Tibial artery (tissue), 4 donors: ENCODE measurements at regions not wholly inside any gene's neighbourhood (a gene's known extent, or its start where the extent isn't known, plus 50 kb on each side); places are given as distances from the start of the nearest gene placed in this dataset.

ENCODE experiments used
- DNase-seq, 2 donors: peaks; one replicate each; pipeline ENCODE4 v3.0.0-alpha.2; 2019
- H3K27ac ChIP-seq, 2 donors: fragments of 200-600 bp; sonication (generic) in 1 of 2; 1 replicate in 1 of 2; 2 replicates in 1 of 2; pipeline ENCODE4 v1.5.1; 2018 to 2019; ENCODE audit warnings: mild to moderate bottlenecking in 1 of 2
- H3K27me3 ChIP-seq, 2 donors: fragments of 200-600 bp; sonication (generic) in 1 of 2; one replicate each; pipeline versions ENCODE4 v1.5.1 to v1.6.0; 2016 to 2019
- H3K36me3 ChIP-seq, 3 donors: fragments of 200-600 bp; sonication (generic) in 2 of 3; one replicate each; pipeline ENCODE4 v1.5.1; 2016 to 2019; ENCODE audit warnings: mild to moderate bottlenecking in 2 of 3
- H3K4me1 ChIP-seq, 4 donors: fragments of 200-600 bp; sonication (generic) in 2 of 4; 1 replicate in 3 of 4; 2 replicates in 1 of 4; pipeline ENCODE4 v1.5.1; 2016 to 2019
- H3K4me3 ChIP-seq, 2 donors: fragments of 200-600 bp; sonication (generic) in 1 of 2; 1 replicate in 1 of 2; 2 replicates in 1 of 2; pipeline ENCODE4 v1.5.1; 2018 to 2019; ENCODE audit warnings: mild to moderate bottlenecking in 2 of 2
- H3K9me3 ChIP-seq, 3 donors: fragments of 200-600 bp; sonication (generic) in 1 of 3; one replicate each; pipeline ENCODE4 v1.5.1; 2016 to 2019
- intact Hi-C: fragments of 100-400 bp; cut with DNase I; formaldehyde crosslinking; loops from one replicate; pipeline ENCODE4 v1.15.0; 2023; ENCODE audit warnings: low total_unique reads
- TF ChIP-seq, protein P1 (sequence below), 2 experiments: fragments of 200-600 bp in 1 of 2; fragments of 450-650 bp in 1 of 2; IDR thresholded peaks; one replicate each; pipeline ENCODE4 v1.5.1; 2017 to 2019; ENCODE audit warnings: antibody characterized with exemption in 2 of 2, mild to moderate bottlenecking in 1 of 2, moderate library complexity in 1 of 2

DNA sequence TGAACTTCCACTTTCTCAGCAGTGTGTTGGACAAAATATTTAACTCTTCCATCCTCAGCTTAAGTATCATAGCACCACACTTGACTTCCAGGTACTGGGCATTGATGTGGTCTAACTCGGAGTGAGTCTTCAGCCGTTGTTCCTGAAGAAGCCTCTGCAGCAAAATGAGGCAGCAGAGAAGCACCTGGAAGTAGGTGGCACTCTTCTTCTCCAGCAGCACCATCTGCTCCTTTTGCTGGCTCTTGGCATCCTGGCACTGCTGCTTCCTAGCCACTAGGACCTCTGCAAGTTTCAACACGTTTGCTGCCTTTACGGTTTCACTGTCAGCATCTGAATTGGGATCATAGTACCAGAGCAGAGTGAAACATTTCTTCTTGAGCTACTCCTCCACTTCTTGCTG is 162.5 kb upstream of the GORAB start:
- intact Hi-C loops: no loop called here
- no peak for DNase-seq
- TF ChIP-seq, protein P1, sequence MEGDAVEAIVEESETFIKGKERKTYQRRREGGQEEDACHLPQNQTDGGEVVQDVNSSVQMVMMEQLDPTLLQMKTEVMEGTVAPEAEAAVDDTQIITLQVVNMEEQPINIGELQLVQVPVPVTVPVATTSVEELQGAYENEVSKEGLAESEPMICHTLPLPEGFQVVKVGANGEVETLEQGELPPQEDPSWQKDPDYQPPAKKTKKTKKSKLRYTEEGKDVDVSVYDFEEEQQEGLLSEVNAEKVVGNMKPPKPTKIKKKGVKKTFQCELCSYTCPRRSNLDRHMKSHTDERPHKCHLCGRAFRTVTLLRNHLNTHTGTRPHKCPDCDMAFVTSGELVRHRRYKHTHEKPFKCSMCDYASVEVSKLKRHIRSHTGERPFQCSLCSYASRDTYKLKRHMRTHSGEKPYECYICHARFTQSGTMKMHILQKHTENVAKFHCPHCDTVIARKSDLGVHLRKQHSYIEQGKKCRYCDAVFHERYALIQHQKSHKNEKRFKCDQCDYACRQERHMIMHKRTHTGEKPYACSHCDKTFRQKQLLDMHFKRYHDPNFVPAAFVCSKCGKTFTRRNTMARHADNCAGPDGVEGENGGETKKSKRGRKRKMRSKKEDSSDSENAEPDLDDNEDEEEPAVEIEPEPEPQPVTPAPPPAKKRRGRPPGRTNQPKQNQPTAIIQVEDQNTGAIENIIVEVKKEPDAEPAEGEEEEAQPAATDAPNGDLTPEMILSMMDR (IDR thresholded peaks at IDR 0.05): no peak
- H3K4me3 ChIP-seq: no peak overlapping the region
- no peaks in the 10 kb centered on the region for H3K27me3 ChIP-seq
- no peaks in the 10 kb centered on the region for H3K9me3 ChIP-seq
- H3K4me1 ChIP-seq: no peaks in the 10 kb centered on the region
- H3K27ac ChIP-seq: no peak overlapping the region
- no peaks in the 10 kb centered on the region for H3K36me3 ChIP-seq

DNA sequence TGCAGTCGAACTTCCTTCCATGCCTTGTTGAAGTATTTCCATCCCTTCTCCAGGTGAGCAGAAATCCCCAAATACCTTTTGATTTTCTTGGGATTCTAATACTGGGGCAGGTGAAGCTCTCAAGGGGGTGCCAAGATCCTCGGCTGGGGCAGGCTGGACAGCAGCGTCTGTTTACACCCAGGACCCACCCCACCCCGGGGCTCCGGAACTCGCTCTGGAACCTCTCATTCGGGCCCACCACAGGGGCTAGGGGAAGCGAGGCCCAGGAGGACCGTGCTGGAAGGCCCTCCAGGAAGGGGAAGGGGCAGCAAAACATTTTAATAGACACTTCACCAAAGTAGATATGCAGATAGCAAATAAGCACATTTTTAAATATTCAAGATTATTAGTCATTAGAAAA is 161.9 kb upstream of the GORAB start:
- Histone ChIP-seq H3K27me3 (no peaks in the 10 kb centered on the region), H3K27ac (no peak overlapping the region), H3K9me3 (no peaks in the 10 kb centered on the region), H3K4me3 (no peak overlapping the region), H3K4me1 (peaks cover 0 to 2% (median under 1%) of the 10 kb centered on the region in 4 donors), H3K36me3 (no peaks in the 10 kb centered on the region)
- intact Hi-C loops: no loop called here
- TF ChIP-seq, protein P1 (IDR thresholded peaks at IDR 0.05): no peak
- no peak for DNase-seq

DNA sequence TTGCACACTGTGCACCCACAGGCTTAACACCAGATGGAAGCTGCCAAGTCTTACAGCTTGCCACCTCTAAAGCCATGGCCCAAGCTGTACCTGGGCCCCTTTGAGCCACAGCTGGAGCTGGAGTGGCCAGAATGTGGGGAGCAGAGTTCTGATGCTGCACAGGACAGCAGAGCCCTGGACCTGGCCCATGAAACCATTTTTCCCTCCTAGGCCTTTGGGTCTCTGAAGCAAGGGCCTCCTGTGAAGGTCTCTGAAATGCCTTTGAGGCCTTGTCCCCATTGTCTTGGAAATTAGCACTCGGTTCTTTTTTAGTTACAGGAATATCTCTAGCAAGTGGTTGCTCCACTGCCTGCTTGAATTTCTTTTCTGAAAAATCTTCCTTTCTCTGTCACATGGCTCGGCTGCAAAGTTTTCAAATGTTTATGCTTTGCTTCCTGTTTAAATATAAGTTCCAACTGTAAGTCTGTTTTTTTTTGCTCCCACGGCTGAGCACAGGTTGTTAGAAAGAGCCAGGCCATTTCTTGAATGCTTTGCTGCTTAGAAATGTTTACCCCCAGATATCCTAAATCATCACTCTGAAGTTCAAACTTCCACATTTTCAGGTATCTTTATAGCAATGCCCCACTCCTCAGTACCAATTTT is 156.8 kb upstream of the GORAB start:
- intact Hi-C loops: no loop called here
- no peak for DNase-seq

DNA sequence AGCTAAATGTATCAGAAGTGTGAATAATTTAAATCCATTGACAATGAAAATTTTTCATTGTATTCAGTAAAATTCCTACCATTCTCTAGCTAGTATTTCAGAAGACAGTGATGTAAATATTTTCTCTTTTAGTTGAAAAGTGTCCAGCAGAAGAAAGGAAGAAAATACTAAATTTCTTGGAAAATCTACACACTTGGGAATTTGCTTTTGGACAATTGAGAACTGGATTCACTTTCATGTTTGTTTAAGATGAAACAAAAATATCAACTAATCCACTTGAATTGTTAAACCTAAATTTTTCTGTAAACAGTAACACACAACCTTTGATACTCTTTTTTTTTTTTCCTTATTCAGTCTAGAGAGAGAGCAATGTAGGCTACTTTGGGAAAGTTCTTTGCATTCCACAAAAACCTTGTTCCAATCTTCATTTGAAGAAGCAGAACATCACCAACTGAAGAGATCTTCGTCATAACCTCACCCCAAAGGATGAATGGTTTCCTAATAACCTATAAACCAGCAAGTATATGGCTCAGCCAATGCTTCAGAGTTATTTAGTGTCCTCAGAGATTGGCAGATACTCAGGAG is 155.1 kb upstream of the GORAB start:
- H3K27ac ChIP-seq: no peak overlapping the region
- TF ChIP-seq, protein P1 (IDR thresholded peaks at IDR 0.05): no peak
- no peak overlapping the region for H3K4me3 ChIP-seq
- intact Hi-C loops: no loop called here
- no peaks in the 10 kb centered on the region for H3K27me3 ChIP-seq
- H3K36me3 ChIP-seq: no peaks in the 10 kb centered on the region
- peaks cover 0 to 39% (median 6%) of the 10 kb centered on the region in 4 donors for H3K4me1 ChIP-seq
- no peaks in the 10 kb centered on the region for H3K9me3 ChIP-seq
- no peak for DNase-seq

More for the DNA sequence above, 156.8 kb upstream of the GORAB start:
- no peak overlapping the region for H3K27ac ChIP-seq
- TF ChIP-seq, protein P1 (IDR thresholded peaks at IDR 0.05): no peak
- no peaks in the 10 kb centered on the region for H3K36me3 ChIP-seq
- no peaks in the 10 kb centered on the region for H3K9me3 ChIP-seq
- H3K27me3 ChIP-seq: no peaks in the 10 kb centered on the region
- H3K4me1 ChIP-seq: peaks cover 0 to 39% (median 6%) of the 10 kb centered on the region in 4 donors
- H3K4me3 ChIP-seq: no peak overlapping the region

DNA sequence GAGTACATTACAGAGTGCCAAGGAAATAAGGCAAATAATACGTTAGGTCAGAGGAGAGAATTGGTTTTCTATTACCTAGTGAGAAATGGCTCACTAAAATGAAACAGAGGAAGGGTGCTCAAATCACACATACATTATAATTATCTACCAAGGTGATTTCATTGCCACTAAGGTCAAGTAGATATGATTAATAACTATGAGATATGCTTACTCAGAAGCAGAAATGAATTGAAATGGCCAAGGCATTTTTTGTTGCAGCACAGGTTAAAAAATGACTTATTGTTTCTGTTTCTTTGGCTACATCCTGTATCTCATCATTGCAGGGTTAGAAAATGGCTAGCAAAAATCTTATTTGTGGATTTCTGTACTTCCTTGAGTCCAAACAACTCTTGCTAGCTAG is 154.5 kb upstream of the GORAB start:
- no peaks in the 10 kb centered on the region for H3K36me3 ChIP-seq
- TF ChIP-seq, protein P1 (IDR thresholded peaks at IDR 0.05): no peak
- no peak for DNase-seq
- H3K27ac ChIP-seq: no peak overlapping the region
- intact Hi-C loops: no loop called here
- no peak overlapping the region for H3K4me3 ChIP-seq
- H3K4me1 ChIP-seq: peaks cover 0 to 39% (median 6%) of the 10 kb centered on the region in 4 donors
- H3K27me3 ChIP-seq: no peaks in the 10 kb centered on the region
- no peaks in the 10 kb centered on the region for H3K9me3 ChIP-seq
